Hematopoietic multipotent progenitor cell treated with erythropoietin and hydrocortisone succinate and interleukin-3 and kit ligand, for 4 days (in vitro differentiated cells): ENCODE measurements at regions not wholly inside any gene's neighbourhood (a gene's known extent, or its start where the extent isn't known, plus 50 kb on each side); places are given as distances from the start of the nearest gene placed in this dataset.
A peak's percentile ranks its signal among the peaks of the same experiment; 100 is the strongest.

Experiments
- DNase-seq: peaks from one replicate; pipeline ENCODE4 v3.0.0-alpha.2; 2015

GRCh38 chr18:33517950-33518349, 60.1 kb upstream of the ASXL3 start:
- DNase-seq = no peak

- DNase-seq = no peak
Measured at GRCh38 chr18:33513027-33513426, 65.0 kb upstream of the ASXL3 start.

- no peak for DNase-seq
Measured at GRCh38 chr18:33507019-33507418, 66.5 kb upstream of the CCDC178 start.

DNA sequence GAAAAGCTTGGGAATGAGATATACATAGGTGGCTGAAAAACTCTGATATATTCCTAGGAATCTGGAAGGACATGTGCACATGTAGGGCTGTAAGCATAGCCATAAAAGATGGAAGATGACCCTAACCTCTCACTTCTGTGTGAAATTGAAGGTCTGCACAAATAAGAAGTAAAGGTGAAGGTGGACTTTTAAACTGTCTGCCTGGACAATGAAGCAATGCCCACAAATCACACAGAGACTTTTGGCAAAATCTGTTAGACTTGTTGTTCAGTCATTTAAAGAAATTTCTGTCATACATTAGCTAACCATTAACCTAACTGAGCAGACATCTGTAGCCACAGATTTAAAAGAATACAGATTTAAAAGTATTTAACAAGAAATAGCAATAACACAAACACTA, 65.3 kb upstream of the CCDC178 start:
- DNase-seq = no peak

GRCh38 chr18:33505297-33505696, 64.8 kb upstream of the CCDC178 start:
- DNase-seq = no peak

DNA sequence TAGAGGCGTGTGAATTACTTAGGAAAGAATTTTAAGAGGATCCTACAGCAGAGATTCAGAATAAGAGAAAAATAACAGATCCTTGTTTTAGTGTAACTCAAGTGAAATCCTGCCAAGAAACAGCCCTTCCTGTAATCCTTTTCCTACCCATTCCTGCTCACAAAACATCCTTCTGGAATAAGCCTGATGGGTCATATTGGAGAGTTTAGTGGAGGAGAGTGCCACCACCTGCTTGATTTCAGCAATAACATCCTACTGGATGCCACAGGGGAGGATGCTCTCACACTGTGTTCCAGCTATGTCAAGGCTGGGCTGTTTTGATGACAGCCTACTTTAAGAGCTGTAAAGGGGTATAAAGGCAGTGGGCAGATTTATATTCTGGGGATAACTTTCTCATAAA, 54.8 kb upstream of the CCDC178 start:
- peak; percentile 4 for DNase-seq
